ENCODE measurements at regions not wholly inside any gene's neighbourhood (a gene's known extent, or its start where the extent isn't known, plus 50 kb on each side); places are given as distances from the start of the nearest gene placed in this dataset.

- H3K4me3 ChIP-seq (ENCODE audit: control insufficient read depth, low read depth, low read length): no peak overlapping the region
- no peak for DNase-seq (ENCODE audit: low read depth)
- TF ChIP-seq CTCF (conservative IDR thresholded peaks at IDR 0.05; ENCODE audit: control insufficient read depth, insufficient read depth, low read depth, low read length): no peak
Measured at GRCh38 chr1:118650107-118650807, 337.9 kb downstream of the TBX15 start.

- DNase-seq (ENCODE audit: low read depth): no peak
- TF ChIP-seq CTCF (conservative IDR thresholded peaks at IDR 0.05; ENCODE audit: control insufficient read depth, insufficient read depth, low read depth, low read length): no peak
- H3K4me3 ChIP-seq (ENCODE audit: control insufficient read depth, low read depth, low read length): no peak overlapping the region
Measured at GRCh38 chr1:118649369-118650106, 338.6 kb downstream of the TBX15 start.

GRCh38 chr1:118636004-118636403 lies 352.1 kb downstream of the TBX15 start:
- H3K4me3 ChIP-seq (ENCODE audit: control insufficient read depth, low read depth, low read length): no peak overlapping the region
- no peak for TF ChIP-seq CTCF (conservative IDR thresholded peaks at IDR 0.05; ENCODE audit: control insufficient read depth, insufficient read depth, low read depth, low read length)
- no peak for DNase-seq (ENCODE audit: low read depth)

DNA sequence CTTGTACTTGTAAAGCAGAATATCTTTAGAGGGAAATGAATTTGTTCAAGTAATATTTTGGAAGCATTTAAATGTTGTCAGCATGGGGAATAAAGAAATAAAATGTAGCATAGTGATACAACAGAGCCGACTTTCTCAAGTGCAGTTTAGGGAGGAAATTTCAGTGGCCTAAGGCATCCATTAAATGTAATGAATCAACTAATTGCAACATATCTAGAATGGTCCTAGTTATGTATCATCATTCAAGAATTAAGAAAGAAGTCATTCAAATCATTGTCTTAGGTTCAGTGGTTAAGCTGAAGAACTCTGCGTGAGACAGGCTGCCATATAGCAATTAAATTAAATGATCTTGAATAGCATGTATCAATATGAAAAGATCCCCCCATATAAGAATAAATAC lies 360.7 kb downstream of the TBX15 start:
- DNase-seq (ENCODE audit: low read depth): peak; percentile 35
- TF ChIP-seq CTCF (conservative IDR thresholded peaks at IDR 0.05; ENCODE audit: control insufficient read depth, insufficient read depth, low read depth, low read length): no peak

GRCh38 chr1:118621839-118622238 lies 366.3 kb downstream of the TBX15 start:
- DNase-seq (ENCODE audit: low read depth): no peak
- H3K4me3 ChIP-seq (ENCODE audit: control insufficient read depth, low read depth, low read length): no peak overlapping the region
- no peak for TF ChIP-seq CTCF (conservative IDR thresholded peaks at IDR 0.05; ENCODE audit: control insufficient read depth, insufficient read depth, low read depth, low read length)

More for the DNA sequence above, 360.7 kb downstream of the TBX15 start:
- no peak overlapping the region for H3K4me3 ChIP-seq (ENCODE audit: control insufficient read depth, low read depth, low read length)

GRCh38 chr1:118618618-118619340 lies 369.4 kb downstream of the TBX15 start:
- no peak for TF ChIP-seq CTCF (conservative IDR thresholded peaks at IDR 0.05; ENCODE audit: control insufficient read depth, insufficient read depth, low read depth, low read length)
- H3K4me3 ChIP-seq (ENCODE audit: control insufficient read depth, low read depth, low read length): no peak overlapping the region
- peak; percentile 20 for DNase-seq (ENCODE audit: low read depth)
